HG03571 (cell line): ENCODE measurements at regions not wholly inside any gene's neighbourhood (a gene's known extent, or its start where the extent isn't known, plus 50 kb on each side); places are given as distances from the start of the nearest gene placed in this dataset.
"Not testable (repeated sequence)": the region's sequence is repeated elsewhere in the genome, so short reads cannot be mapped to it uniquely, and the experiment has no call there.

Source experiments
- ATAC-seq: cut with Tn5 transposase; IDR thresholded peaks from one replicate; pipeline ENCODE4 v1.9.1; 2021; ENCODE audit not compliant: unreplicated experiment

DNA sequence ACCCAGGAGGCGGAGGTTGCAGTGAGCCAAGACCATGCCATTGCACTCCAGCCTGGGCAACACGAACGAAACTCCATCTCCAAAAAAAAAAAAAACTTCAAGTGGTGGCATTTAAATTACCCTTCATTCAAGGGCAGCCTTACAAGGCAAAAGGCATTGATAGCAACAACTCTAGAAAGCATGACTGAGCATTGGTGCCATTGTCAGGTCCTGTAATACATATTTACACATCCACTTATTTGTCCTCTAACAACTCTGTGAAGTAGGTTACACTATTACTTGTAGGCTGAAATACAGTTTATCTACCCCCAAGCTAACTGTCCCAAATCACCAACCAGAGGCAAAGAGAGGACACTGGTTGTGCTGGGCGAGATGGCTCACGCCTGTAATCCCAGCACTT, 52.7 kb upstream of the LARP1 start:
- no peak for ATAC-seq

DNA sequence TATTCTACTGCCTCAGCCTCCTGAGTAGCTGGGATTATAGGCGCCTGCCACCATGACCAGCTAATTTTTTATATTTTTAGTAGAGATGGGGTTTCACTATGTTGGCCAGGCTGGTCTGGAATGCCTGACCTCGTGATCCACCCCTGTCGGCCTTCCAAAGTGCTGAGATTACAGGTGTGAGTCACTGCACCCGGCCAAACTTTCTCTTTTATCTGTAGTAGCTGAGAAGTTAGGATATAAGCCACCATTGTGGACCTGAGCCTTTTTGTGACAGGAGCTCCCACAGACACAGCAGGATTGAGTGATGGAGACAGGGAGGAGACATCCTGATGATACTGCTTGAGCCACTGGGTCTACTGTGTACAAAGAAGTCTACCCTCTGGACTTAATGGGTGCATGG, 53.5 kb upstream of the LARP1 start:
- ATAC-seq = not testable (repeated sequence)

DNA sequence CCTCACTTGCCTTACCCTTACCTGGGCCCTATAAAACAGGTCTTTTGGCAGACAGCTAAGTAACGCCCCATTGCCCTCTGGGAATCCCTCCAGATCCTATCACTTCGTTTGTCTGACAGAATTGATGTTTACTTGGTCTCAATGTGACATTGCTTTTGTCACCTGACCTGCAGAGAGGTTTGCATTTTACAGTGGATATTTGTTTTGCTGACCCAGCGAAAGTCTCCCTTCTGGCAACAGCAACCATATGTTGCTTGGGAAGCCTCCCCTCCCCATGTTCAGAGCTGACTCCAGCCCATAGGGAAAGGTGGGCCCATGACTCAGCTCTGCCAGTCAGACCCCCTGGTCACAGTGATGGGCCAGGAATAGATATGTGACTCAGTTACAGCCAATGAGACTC, 54.0 kb upstream of the LARP1 start:
- no peak for ATAC-seq

DNA sequence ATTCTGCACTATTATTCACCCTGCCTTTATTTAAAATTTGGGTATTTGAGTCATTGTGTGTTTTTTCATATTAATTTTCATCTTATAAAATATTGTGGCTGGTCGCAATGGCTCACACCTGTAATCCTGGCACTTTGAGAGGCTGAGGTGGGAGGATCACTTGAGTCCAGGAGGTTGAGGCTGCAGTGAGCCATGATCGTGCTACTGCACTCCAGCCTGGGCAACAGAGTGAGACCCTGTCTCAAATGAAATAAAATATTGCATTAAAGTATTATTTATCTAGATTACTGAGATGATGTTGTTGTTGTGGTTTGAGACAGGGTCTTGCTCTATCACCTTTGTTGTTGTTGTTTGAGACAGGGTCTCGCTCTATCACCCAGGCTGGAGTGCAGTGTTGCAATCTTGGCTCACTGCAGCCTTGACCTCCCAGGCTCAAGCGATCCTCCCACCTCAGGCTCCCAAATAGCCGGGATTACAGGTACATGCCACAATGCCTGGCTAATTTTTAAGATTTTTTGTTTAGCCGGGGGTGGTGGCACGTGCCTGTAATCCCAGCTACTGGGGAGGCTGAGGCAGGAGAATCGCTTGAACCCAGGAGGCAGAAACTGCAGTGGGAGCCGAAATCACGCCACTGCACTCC, 54.8 kb upstream of the LARP1 start:
- ATAC-seq = not testable (repeated sequence)

- no peak for ATAC-seq
These were observed 56.4 kb upstream of the LARP1 start for GRCh38 chr5:154698763-154699162.

DNA sequence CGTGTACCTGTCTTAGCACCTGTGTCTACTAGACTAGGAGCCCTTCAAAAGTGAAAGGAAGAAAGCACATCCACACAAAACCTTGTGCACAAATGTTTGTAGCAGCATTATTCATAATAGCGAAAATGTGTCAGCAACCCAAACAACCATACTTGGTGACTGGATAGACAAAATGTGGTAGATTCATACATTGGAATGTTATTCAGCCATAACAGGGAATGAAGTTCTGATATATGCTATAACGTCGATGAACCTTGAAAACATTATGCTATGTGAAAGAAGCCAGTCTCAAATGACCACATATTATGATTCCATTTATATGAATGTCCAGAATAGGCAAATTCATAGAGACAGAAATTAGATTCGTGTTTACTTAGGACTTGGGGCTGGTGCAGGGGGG, 57.8 kb upstream of the LARP1 start:
- no peak for ATAC-seq

DNA sequence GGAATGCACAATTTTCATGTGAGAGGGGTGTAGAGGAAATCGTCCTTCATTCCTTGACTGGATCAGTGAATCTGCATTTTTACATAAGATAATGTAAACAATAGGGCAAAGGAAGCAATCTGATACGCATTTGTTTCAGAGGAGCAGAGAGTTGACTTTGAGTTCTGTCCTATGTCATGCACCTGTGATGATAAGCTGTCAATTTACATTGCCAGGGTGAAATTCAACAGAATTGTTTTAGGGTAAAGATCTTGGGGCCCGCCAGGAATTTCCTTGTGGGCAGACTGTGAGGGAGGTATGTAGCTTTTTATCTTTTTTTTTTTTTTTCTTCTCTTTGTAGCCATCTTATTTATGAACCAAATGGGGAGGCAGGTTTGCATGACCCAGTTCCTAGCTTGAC, 58.3 kb upstream of the LARP1 start:
- no peak for ATAC-seq

- no peak for ATAC-seq
These were observed 61.0 kb upstream of the LARP1 start for GRCh38 chr5:154694159-154694558.

GRCh38 chr5:154690488-154690887, 64.7 kb upstream of the LARP1 start:
- ATAC-seq = no peak

- ATAC-seq = no peak
These were observed 68.7 kb upstream of the LARP1 start for GRCh38 chr5:154686490-154686889.

DNA sequence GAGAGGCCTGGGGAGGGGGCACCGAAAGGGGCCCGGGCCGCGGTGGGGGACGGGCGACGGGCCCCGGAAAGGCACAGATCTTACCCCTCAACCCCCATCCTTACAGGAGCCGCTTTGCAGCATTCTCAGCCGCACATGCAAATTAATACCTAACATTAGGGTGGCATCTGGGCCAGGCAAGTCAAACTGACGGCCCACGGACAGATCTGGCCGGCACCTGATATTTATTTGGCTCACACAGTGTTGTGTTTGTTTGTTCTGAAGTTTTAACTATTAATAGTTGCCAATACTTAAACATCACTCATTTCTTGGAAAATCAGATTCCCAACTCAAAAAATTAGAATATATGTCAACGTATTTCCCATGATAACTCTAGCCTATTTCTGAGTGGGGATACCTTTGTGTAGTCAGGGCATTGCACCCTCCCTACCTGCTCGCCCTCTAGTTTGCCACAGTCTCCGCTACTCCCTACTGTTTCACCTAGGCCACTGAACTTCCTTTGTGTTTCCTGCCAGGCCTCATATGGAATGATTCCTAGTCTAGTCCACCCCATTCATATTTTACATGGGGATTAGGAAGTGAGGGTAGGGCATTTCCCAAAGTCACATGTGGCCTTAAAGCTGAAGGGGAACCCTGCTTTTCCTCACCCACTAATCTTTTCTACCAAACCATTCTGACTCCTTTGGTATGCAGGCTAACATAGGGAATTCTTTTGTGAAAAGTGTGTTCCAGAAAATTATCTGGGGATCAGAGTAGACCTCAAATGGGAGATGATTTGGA, 71.9 kb upstream of the LARP1 start:
- peak; percentile 47 for ATAC-seq

DNA sequence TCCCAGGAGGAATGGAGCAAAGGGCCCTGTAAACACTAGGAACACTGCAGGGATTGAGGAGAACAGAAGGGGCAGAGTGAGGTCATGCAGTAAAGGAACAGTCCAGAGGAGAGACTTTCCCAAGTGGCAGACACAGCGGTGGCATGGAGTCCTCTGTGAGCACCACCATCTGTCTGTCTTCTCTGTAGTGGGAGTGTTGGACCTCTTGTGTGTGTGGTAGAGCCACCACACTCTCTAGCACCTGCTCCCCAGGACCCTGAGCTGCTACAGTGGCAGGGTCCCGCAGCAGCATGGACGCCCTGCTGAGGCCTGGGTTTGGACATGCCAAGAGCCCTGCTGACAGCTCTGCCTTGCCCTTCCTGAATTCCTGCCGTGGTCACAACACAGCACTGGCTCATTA, 75.7 kb upstream of the LARP1 start:
- ATAC-seq = no peak

GRCh38 chr5:154677921-154678320, 77.3 kb upstream of the LARP1 start:
- ATAC-seq = no peak

GRCh38 chr5:154676508-154676907, 78.7 kb upstream of the LARP1 start:
- ATAC-seq = no peak

- no peak for ATAC-seq
These were observed 81.1 kb upstream of the LARP1 start for GRCh38 chr5:154674029-154674428.

DNA sequence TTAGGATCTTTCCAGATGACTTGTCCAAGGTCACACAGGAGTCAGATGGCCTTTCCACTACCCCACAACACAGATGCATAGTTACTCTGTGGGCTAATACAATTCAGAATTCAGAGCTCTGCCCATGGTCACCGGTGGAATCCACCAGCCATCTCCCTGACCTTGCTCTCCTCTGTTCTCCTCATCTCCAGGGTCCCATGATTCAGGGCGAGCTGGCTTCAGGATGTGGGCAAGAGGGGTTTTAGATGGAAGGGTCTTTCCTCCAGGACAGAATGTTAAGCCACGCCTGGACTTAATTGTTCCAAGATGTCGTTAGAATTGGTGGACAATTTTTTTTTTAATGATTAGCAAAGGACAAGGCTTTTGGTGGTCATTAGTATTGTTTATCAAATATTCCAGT, 81.7 kb upstream of the LARP1 start:
- ATAC-seq = no peak

- not testable (repeated sequence) for ATAC-seq
These were observed 85.3 kb upstream of the LARP1 start for GRCh38 chr5:154669913-154670312.

- no peak for ATAC-seq
These were observed 85.8 kb upstream of the LARP1 start for GRCh38 chr5:154669402-154669801.

DNA sequence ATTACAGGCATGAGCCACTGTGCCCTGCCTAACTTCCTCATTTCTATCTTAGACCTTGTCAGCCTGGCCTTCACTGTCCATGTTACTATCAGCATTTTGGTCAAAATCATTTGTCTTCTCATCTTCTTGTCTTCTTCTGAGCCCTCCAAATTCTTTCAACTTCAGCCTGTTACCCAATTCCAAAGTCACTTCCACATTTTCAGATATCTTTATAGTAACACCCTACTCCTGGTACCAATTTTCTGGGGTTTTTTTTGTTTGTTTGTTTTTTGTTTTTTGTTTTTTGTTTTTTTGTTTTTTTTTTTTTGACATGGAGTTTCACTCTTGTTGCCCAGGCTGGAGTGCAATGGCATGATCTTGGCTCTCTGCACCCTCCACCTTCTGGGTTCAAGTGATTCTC, 90.3 kb upstream of the LARP1 start:
- no peak for ATAC-seq

DNA sequence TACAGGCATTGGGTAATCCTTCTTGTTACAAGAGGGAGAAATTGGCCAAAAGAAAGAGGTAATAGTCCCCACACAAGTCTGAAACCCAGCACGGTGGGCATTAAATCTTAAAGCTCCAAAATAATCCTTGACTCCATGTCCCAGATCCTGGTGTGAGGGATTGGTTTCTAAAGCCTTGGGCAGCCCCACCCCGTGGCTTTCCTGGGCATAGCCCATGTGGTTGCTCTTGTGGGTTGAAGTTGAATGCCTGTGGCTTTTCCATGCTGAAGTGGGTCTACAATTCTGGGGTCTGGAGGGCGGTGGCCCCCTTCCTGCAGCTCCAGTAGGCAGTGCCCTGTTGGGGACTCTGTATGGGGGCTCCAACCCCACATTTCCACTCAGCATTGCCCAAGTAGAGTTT, 91.8 kb upstream of the LARP1 start:
- ATAC-seq = no peak

DNA sequence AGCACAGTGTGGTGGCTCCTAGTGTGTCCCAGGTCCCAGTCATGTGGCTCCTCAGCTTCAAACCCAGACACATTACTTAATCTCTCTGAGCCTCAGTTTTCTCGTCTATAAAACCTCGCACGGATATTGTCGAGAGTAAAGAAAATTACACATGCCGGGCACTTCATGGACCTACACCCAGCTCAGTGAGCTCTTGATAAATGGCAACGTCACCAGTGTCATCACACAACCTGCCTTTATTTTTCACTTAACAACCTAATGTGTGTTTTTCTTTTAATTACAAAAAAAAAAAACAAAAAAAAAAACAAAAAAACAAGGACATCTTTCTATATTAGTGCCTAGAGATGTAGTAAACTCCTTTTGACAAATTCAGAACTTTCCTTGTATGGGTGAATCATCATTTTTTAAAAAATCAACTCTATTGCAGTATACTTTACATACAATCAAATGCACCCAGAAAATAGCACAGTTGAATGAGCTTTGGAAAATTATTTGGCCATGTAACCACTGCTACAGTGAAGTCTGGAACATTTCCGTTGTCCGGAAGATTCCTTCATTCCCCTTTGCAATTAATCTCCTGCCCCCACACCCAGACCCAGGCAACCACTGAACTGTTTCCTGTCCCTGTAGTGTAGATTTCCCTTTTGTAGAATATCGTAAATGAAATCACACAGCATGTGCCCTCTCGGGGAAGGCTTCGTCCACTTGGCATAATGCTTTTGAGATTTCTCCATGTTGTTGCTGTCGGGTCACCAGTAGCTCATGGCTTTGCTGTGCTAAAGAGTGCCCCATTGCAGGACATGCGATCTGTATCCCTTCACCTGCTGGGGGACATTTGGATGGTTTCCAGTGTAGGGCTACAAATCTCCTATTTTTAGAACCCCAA, 100.4 kb upstream of the LARP1 start:
- no peak for ATAC-seq
